CD14-positive monocyte (primary cell): ENCODE measurements at regions not wholly inside any gene's neighbourhood (a gene's known extent, or its start where the extent isn't known, plus 50 kb on each side); places are given as distances from the start of the nearest gene placed in this dataset.

Experiments
- DNase-seq, 3 donors: peaks; one replicate each; pipeline ENCODE4 v3.0.0-alpha.2; 2011 to 2022
- H2AFZ ChIP-seq: 2 replicates; pipeline ENCODE4 v1.6.0; 2012; ENCODE audit warnings: mild to moderate bottlenecking, low read depth, low read length, inconsistent platforms; ENCODE audit not compliant: insufficient read depth, poor library complexity, severe bottlenecking
- H3K27ac ChIP-seq, 2 donors: 1 replicate in 1 of 2; 2 replicates in 1 of 2; pipeline ENCODE4 v1.5.1; 2012 to 2013; ENCODE audit warnings: low read length in 2 of 2, control low read depth in 1 of 2, inconsistent platforms in 1 of 2, low read depth in 1 of 2, mild to moderate bottlenecking in 1 of 2
- H3K27me3 ChIP-seq, 2 donors: one replicate each; pipeline versions ENCODE4 v1.6.0 to v1.6.1; 2011 to 2013; ENCODE audit warnings: low read length in 2 of 2; ENCODE audit not compliant: control insufficient read depth in 2 of 2, insufficient read depth in 2 of 2
- H3K36me3 ChIP-seq, 2 donors: replicated peaks in 1 of 2; 1 replicate in 1 of 2; 2 replicates in 1 of 2; pipeline versions ENCODE4 v1.5.1 to v1.6.1; 2012 to 2013; ENCODE audit warnings: low read length in 2 of 2, control low read depth in 1 of 2, inconsistent platforms in 1 of 2, mild to moderate bottlenecking in 1 of 2; ENCODE audit not compliant: insufficient read depth in 2 of 2, control insufficient read depth in 1 of 2
- H3K4me1 ChIP-seq, 2 donors: 1 replicate in 1 of 2; 2 replicates in 1 of 2; pipeline versions ENCODE4 v1.5.1 to v1.6.1; 2012 to 2013; ENCODE audit warnings: low read length in 2 of 2, control low read depth in 1 of 2, inconsistent platforms in 1 of 2, mild to moderate bottlenecking in 1 of 2, moderate library complexity in 1 of 2; ENCODE audit not compliant: insufficient read depth in 2 of 2, control insufficient read depth in 1 of 2
- H3K4me2 ChIP-seq: replicated peaks from 2 replicates; pipeline ENCODE3; 2012; ENCODE audit warnings: low read length, moderate library complexity, mild to moderate bottlenecking; ENCODE audit not compliant: poor library complexity, severe bottlenecking; ENCODE audit errors: extremely low read depth
- H3K4me3 ChIP-seq, 3 experiments: fragments of 200-600 bp in 1 of 3; sonication (generic) in 1 of 3; replicated peaks in 1 of 3; 1 replicate in 2 of 3; 2 replicates in 1 of 3; pipeline ENCODE4 v1.5.1; 2011 to 2013; ENCODE audit warnings: low read length in 3 of 3, mild to moderate bottlenecking in 3 of 3, control low read depth in 2 of 3, low read depth in 2 of 3, inconsistent platforms in 1 of 3, moderate library complexity in 1 of 3
- H3K79me2 ChIP-seq: 2 replicates; pipeline ENCODE4 v1.6.0; 2012; ENCODE audit warnings: mild to moderate bottlenecking, control low read depth, inconsistent platforms, low read length, moderate library complexity; ENCODE audit not compliant: insufficient read depth
- H3K9ac ChIP-seq: 2 replicates; pipeline ENCODE4 v1.6.0; 2017; ENCODE audit warnings: low read length, mild to moderate bottlenecking; ENCODE audit not compliant: insufficient read depth, poor library complexity, severe bottlenecking
- H3K9me3 ChIP-seq, 2 donors: replicated peaks in 1 of 2; 1 replicate in 1 of 2; 2 replicates in 1 of 2; pipeline versions ENCODE4 v1.5.1 to v1.6.1; 2012 to 2013; ENCODE audit warnings: low read length in 2 of 2, control low read depth in 1 of 2; ENCODE audit not compliant: control insufficient read depth in 1 of 2, insufficient read depth in 1 of 2
- H4K20me1 ChIP-seq: 2 replicates; pipeline ENCODE4 v1.6.0; 2012; ENCODE audit warnings: mild to moderate bottlenecking, low read length, control low read depth, moderate library complexity; ENCODE audit not compliant: insufficient read depth
- H3K27ac Mint-ChIP-seq, 7 donors: one replicate each; pipeline ENCODE4 v1.8.0; 2020; ENCODE audit warnings: mild to moderate bottlenecking in 7 of 7, mixed read lengths in 7 of 7, moderate library complexity in 6 of 7, inconsistent platforms in 2 of 7
- H3K27me3 Mint-ChIP-seq, 3 donors: one replicate each; pipeline ENCODE4 v1.8.0; 2021 to 2022; ENCODE audit warnings: low read depth in 3 of 3, mild to moderate bottlenecking in 3 of 3, mixed read lengths in 3 of 3, moderate library complexity in 3 of 3, inconsistent platforms in 1 of 3
- H3K36me3 Mint-ChIP-seq, 2 donors: one replicate each; pipeline ENCODE4 v1.8.0; 2020; ENCODE audit warnings: mixed read lengths in 2 of 2, inconsistent platforms in 1 of 2, mild to moderate bottlenecking in 1 of 2
- H3K4me1 Mint-ChIP-seq: one replicate; pipeline ENCODE4 v1.8.0; 2020; ENCODE audit warnings: mild to moderate bottlenecking, mixed read lengths
- H3K4me3 Mint-ChIP-seq, 2 donors: one replicate each; pipeline ENCODE4 v1.8.0; 2020; ENCODE audit warnings: mild to moderate bottlenecking in 2 of 2, mixed read lengths in 2 of 2, moderate library complexity in 1 of 2
- H3K9me3 Mint-ChIP-seq, 7 donors: one replicate each; pipeline ENCODE4 v1.8.0; 2020 to 2022; ENCODE audit warnings: mixed read lengths in 7 of 7, mild to moderate bottlenecking in 6 of 7, moderate library complexity in 6 of 7, inconsistent platforms in 2 of 7
- CTCF ChIP-seq: fragments of 200-600 bp; IDR thresholded peaks from one replicate; pipeline ENCODE4 v1.8.0; 2022; ENCODE audit warnings: antibody characterized with exemption, mild to moderate bottlenecking
- WGBS: methylation state at CpG from one replicate; pipeline ENCODE4 v1.1.5; 2013; ENCODE audit warnings: missing lambda C conversion rate; ENCODE audit not compliant: insufficient coverage; 5-methylcytosine and 5-hydroxymethylcytosine counted together
- intact Hi-C, 2 donors: fragments of 100-400 bp; cut with micrococcal nuclease; formaldehyde crosslinking; loops; one replicate each; pipeline versions ENCODE4 v1.15.0 to v1.15.1; 2023

DNA sequence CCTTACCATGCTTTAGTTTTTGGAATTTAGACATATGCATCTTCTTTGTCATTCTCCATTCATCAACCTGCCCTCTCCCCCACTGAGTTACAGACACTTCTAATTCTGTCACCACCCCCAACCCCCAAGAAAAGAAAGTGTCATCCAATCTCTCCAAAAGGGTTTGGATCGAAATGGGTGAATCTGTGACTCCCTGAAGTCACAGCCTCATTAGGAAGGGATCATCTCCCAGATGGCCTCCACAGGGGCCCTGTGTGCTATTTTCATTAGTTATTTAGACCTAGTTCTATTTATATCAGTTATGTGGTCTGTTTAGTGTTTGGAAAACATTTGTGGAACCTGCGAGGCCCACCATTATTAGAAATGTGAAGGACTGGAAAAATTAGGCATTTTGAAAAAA is 191.0 kb upstream of the ATP2B1 start:
- H3K4me2 ChIP-seq, result no peak overlapping the region
- no peaks in the 10 kb centered on the region for H4K20me1 ChIP-seq
- no peak overlapping the region for H3K27ac ChIP-seq
- no peaks in the 10 kb centered on the region for H3K36me3 Mint-ChIP-seq
- peaks cover 0 to 3% (median 0%) of the 10 kb centered on the region in 7 donors for H3K9me3 Mint-ChIP-seq
- WGBS, result 100% methylated on average over 1 of the region's 2 CpGs
- no peak overlapping the region for H2AFZ ChIP-seq
- H3K4me1 Mint-ChIP-seq, result peaks cover 10% of the 10 kb centered on the region
- no peaks in the 10 kb centered on the region for H3K79me2 ChIP-seq
- DNase-seq, result no peak
- H3K4me3 Mint-ChIP-seq, result no peak overlapping the region
- H3K27ac Mint-ChIP-seq, result no peak overlapping the region
- no peak overlapping the region for H3K4me3 ChIP-seq
- intact Hi-C loops, result no loop called here
- no peaks in the 10 kb centered on the region for H3K9me3 ChIP-seq
- H3K27me3 ChIP-seq, result no peaks in the 10 kb centered on the region
- no peaks in the 10 kb centered on the region for H3K27me3 Mint-ChIP-seq
- peaks cover 9 to 11% of the 10 kb centered on the region in 2 donors for H3K4me1 ChIP-seq
- no peak for TF ChIP-seq CTCF
- no peaks in the 10 kb centered on the region for H3K36me3 ChIP-seq
- no peak overlapping the region for H3K9ac ChIP-seq

DNA sequence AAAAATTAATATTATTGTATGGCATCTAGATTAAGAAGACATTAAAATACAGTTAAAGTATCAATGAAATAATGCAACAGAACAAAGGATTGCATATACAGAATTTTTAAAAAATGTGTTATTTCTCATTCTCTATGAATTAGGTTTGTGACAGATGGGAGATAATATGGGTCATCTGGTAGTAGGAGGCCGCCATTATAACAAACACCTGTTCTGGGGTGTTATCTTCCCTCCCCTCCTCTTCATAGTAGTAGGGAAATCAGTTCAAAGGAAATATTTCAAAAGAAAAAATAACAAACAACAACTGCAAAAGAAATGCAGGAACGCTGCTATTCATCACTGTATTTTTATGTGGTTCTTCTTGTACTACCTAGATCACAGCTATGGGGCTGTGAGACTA is 187.0 kb upstream of the ATP2B1 start:
- no peak for DNase-seq
- Histone ChIP-seq H3K9ac (no peak overlapping the region), H3K27ac (no peak overlapping the region), H3K4me1 (no peaks in the 10 kb centered on the region), H4K20me1 (no peaks in the 10 kb centered on the region), H3K4me3 (no peak overlapping the region), H2AFZ (peak overlapping the region; percentile 26), H3K36me3 (no peaks in the 10 kb centered on the region), H3K79me2 (no peaks in the 10 kb centered on the region), H3K4me2 (no peak overlapping the region), H3K27me3 (no peaks in the 10 kb centered on the region), H3K9me3 (no peaks in the 10 kb centered on the region)
- H3K27me3 Mint-ChIP-seq, result no peaks in the 10 kb centered on the region
- TF ChIP-seq CTCF, result no peak
- no peak overlapping the region for H3K4me3 Mint-ChIP-seq
- WGBS, result no CpG with 5 or more reads among the region's 2 CpGs
- peaks cover 0 to 3% (median 0%) of the 10 kb centered on the region in 7 donors for H3K9me3 Mint-ChIP-seq
- H3K4me1 Mint-ChIP-seq, result peaks cover 4% of the 10 kb centered on the region
- intact Hi-C loops, result no loop called here
- H3K36me3 Mint-ChIP-seq, result no peaks in the 10 kb centered on the region
- H3K27ac Mint-ChIP-seq, result no peak overlapping the region
